HUDEP-2 (cell line): ENCODE measurements at regions not wholly inside any gene's neighbourhood (a gene's known extent, or its start where the extent isn't known, plus 50 kb on each side); places are given as distances from the start of the nearest gene placed in this dataset.

Experiments used
- DNase-seq, 76 experiments: peaks; one replicate each; lab custom pipeline; 2025; ENCODE audit not compliant: unreplicated experiment in 76 of 76; lab: John Stamatoyannopoulos, UW

GRCh38 chr3:67897351-67898336 is 243.2 kb upstream of the SUCLG2 start:
- no peak for DNase-seq

- no peak for DNase-seq
Measured at GRCh38 chr3:67896130-67896529, 241.7 kb upstream of the SUCLG2 start.

- DNase-seq: no peak
Measured at GRCh38 chr3:67894510-67894909, 240.1 kb upstream of the SUCLG2 start.

GRCh38 chr3:67884345-67884744 is 229.9 kb upstream of the SUCLG2 start:
- DNase-seq: no peak

GRCh38 chr3:67883766-67884165 is 229.4 kb upstream of the SUCLG2 start:
- DNase-seq: no peak

- DNase-seq: no peak
Measured at GRCh38 chr3:67882981-67883380, 228.6 kb upstream of the SUCLG2 start.

GRCh38 chr3:67876261-67876660 is 221.8 kb upstream of the SUCLG2 start:
- no peak for DNase-seq

GRCh38 chr3:67875858-67876257 is 221.4 kb upstream of the SUCLG2 start:
- no peak for DNase-seq

GRCh38 chr3:67875338-67875737 is 220.9 kb upstream of the SUCLG2 start:
- no peak for DNase-seq

GRCh38 chr3:67870477-67870876 is 216.1 kb upstream of the SUCLG2 start:
- DNase-seq: no peak

- no peak for DNase-seq
Measured at GRCh38 chr3:67866571-67866970, 212.2 kb upstream of the SUCLG2 start.

GRCh38 chr3:67864587-67865183 is 210.3 kb upstream of the SUCLG2 start:
- DNase-seq: no peak

- DNase-seq: peak in 3 of 76 experiments; percentile 7 to 29 (median 9)
Measured at GRCh38 chr3:67863869-67864268, 209.5 kb upstream of the SUCLG2 start.

- no peak for DNase-seq
Measured at GRCh38 chr3:67860429-67860828, 206.0 kb upstream of the SUCLG2 start.

GRCh38 chr3:67858492-67858891 is 204.1 kb upstream of the SUCLG2 start:
- DNase-seq: no peak

- DNase-seq: no peak
Measured at GRCh38 chr3:67856718-67857117, 202.3 kb upstream of the SUCLG2 start.

GRCh38 chr3:67854663-67855062 is 200.3 kb upstream of the SUCLG2 start:
- DNase-seq: no peak

- no peak for DNase-seq
Measured at GRCh38 chr3:67853520-67853919, 199.1 kb upstream of the SUCLG2 start.

- no peak for DNase-seq
Measured at GRCh38 chr3:67848299-67848698, 193.9 kb upstream of the SUCLG2 start.

GRCh38 chr3:67846166-67846565 is 191.8 kb upstream of the SUCLG2 start:
- no peak for DNase-seq

- no peak for DNase-seq
Measured at GRCh38 chr3:67832817-67833216, 178.4 kb upstream of the SUCLG2 start.

- no peak for DNase-seq
Measured at GRCh38 chr3:67831262-67831661, 176.8 kb upstream of the SUCLG2 start.
